Stimulated activated CD4-positive, alpha-beta T cell treated with anti-CD3 and anti-CD28 coated beads, TNF-alpha, amount 100 ng/mL, for 48 hours (primary cell): ENCODE measurements at regions not wholly inside any gene's neighbourhood (a gene's known extent, or its start where the extent isn't known, plus 50 kb on each side); places are given as distances from the start of the nearest gene placed in this dataset.
"Not testable (repeated sequence)": the region's sequence is repeated elsewhere in the genome, so short reads cannot be mapped to it uniquely, and the experiment has no call there.

ENCODE experiments used
- DNase-seq, 3 donors: peaks; one replicate each; pipeline ENCODE4 v3.0.0-alpha.2; 2020; ENCODE audit warnings: low read depth in 3 of 3

- no peak for DNase-seq
Measured at GRCh38 chr1:194040496-194040895, 854.1 kb upstream of the B3GALT2 start.

DNA sequence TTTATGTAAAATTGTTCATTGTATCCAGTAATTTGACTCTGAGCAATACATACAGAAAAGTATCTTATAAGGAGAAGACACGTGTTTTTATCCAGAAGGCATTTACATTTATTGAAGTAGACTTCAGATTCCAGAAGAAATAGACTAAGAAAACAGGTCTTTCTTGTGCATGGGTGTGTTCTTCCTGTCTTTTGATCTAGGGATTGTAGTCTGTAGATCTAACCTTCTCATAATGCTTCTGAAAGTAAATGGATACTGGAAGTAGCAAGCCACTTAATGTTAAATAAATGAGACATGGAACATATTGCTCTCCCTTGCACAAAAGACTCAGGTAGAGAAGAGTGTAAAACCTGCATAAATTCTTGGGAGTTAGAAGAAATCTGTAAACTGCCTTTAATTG is 853.2 kb upstream of the B3GALT2 start:
- DNase-seq = no peak

- no peak for DNase-seq
Measured at GRCh38 chr1:194033646-194034045, 847.2 kb upstream of the B3GALT2 start.

DNA sequence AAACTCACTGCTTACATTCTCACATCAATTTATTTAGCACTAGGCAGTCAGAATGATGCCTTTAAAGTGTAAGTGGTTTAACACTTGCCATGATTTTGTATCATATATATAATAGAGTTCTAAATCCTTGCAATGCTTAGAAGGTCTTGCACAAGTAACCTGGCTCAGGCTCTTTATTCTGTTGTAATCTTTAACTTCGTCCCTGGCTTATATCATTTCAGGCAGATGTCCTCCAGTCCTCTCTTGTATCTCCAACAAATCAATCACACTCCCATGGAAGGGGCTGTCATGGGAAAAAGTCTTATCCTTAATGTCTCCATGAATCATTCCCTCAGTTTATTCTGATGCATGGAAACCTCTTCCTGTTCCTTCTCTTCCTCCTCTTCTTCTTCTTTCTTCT is 841.6 kb upstream of the B3GALT2 start:
- DNase-seq = no peak

GRCh38 chr1:194026422-194026821 is 840.0 kb upstream of the B3GALT2 start:
- DNase-seq = no peak

DNA sequence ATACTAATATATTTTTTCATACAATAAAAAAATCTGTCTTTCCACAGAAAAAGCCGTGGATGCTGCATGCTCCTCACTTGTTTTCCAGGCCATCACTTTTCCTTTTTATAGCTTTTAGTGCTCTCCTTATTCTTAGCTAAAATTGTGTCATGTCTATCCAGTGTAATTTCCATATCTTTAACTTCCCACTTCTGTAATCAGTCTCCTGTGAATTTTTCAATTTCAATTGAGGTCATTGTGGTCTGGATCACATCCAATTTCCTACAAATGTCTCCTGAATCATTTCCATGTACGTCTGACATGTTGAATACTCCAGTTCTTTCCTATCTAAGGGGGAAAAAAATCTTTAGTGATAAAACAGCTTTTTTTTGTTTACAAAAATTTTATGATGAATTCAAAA is 838.2 kb upstream of the B3GALT2 start:
- no peak for DNase-seq

DNA sequence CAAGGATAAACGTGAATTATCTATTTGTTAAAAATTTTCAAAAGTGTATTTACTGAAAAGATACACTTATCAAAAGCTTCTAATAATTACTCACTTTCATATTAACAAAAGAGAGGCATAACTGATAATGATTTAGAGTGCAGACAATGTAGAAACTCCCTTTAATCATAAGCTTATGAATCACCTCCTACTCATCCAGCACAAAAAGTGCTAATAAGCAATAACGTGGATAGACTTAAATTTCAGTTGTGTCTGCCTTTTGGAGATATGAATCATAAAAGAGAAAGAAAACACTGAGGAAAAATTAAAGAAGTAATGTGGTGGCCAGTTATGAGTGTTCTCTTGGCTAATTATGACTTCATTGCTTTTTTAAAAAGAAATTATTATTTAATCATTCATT is 827.6 kb upstream of the B3GALT2 start:
- DNase-seq = no peak

GRCh38 chr1:194013561-194013960 is 827.1 kb upstream of the B3GALT2 start:
- no peak for DNase-seq

DNA sequence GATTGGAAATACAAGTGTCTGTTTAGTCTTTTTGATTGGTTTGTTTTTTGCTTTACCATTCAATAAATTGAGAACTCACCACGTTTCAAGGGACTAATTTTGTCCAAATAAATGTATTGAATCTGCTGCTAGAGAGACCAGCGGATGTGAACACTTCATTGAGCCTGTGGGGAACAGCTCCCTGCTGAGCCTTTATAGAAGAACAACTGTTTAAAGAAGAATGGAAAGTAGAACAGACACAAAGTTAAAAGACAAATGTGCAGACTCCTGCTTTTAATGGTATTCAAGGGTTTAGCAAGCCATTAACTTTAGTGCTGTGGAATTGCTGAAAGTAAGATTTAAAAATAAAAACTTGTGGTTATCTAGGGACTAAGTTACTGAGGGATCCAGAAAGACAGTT is 817.7 kb upstream of the B3GALT2 start:
- DNase-seq = no peak

- DNase-seq = not testable (repeated sequence)
Measured at GRCh38 chr1:194001726-194002350, 815.4 kb upstream of the B3GALT2 start.

GRCh38 chr1:193988885-193989284 is 802.5 kb upstream of the B3GALT2 start:
- no peak for DNase-seq

DNA sequence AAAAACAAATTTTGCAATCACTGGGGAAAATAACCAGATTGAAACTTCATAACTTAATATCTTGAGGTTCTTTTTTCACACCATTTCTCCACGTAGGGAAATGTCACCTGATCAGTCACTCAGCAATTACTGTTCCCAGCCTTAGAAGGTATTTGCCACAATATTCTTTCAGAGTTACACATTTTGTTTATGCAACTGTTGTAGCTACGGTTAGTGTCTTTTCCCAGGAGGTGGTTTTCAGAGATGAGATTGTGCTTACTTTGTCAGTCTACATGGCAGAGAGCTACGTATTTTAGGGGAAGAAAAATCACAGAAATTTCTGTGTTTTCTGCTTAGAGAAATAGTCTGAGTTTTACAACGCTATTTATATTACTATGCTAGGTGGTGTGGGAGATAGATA is 792.8 kb upstream of the B3GALT2 start:
- no peak for DNase-seq

- no peak for DNase-seq
Measured at GRCh38 chr1:193974286-193974798, 787.9 kb upstream of the B3GALT2 start.

DNA sequence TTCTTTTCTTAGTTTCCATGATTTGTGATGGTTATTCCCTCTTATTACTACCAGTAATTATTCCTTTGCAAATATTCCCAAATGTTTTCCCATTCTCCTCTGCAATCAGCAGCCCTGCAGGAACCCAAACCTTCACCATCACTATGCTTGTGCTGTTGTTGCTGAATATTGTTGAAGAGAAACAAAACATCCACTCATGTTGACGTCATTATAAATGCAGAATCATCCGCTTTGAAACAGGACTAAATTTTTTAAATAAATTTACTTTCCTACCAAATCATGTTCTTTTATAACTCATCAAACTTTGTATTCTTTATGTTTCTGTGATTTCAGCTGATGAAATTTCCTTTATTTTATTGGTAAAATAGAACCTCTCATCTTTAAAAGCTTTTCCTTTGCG is 787.0 kb upstream of the B3GALT2 start:
- DNase-seq = no peak

GRCh38 chr1:193971595-193971994 is 785.2 kb upstream of the B3GALT2 start:
- no peak for DNase-seq

- DNase-seq = no peak
Measured at GRCh38 chr1:193960499-193960898, 774.1 kb upstream of the B3GALT2 start.

DNA sequence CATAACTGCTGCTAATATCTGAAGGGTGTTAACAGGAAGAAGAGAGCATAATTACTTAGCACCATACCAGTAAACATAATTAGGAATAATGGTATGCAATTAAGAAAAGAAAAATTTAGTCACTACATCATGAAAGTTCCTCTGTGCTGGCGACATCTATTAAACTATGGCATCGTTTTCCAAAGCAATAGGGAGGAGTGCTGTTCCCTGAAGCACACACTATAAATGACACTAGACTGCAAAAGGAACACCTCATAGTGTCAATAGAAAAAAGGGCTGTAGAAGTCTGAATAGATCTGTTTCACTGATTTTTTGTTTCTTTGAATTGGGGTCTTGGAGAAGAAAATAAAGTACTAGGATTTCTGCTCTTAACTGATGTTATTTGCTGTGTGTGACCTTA is 773.6 kb upstream of the B3GALT2 start:
- no peak for DNase-seq

- DNase-seq = no peak
Measured at GRCh38 chr1:193957556-193958095, 771.2 kb upstream of the B3GALT2 start.

GRCh38 chr1:193952778-193953374 is 766.5 kb upstream of the B3GALT2 start:
- DNase-seq = no peak

GRCh38 chr1:193951984-193952383 is 765.6 kb upstream of the B3GALT2 start:
- no peak for DNase-seq

DNA sequence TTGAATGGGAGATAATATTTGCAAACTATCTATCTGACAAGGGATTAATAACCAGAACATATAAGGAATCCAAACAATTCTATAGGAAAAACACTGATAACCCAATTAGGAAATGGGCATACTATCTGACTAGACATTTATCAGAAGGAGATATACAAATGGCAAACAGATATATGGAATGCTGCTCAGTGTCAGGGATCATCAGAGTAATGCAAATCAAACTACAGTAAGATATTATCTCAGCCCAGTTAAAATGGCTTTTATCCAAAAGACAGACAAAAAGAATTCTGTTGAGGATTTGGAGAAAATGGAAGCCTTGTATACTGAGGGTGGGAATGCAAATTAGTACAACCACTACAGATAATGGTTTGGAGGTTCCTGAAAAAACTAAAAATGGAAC is 758.0 kb upstream of the B3GALT2 start:
- DNase-seq = no peak

DNA sequence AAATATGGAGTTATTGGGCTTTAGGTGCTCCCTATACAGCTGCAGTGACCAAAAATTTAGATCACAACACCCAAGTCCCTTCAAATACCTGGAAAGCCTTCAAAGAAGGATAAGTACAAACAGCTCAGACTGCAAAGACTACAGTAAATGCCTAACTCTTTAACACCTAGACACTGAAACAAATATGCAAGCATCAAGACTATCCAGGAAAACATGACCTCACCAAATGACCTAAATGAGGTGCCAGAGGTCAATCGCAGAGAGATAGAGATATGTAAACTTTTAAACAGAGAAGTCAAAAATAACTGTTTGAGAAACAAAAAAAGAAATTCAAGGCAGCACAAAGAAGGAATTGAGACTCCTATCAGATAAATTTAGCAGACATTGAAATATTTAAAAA is 753.8 kb upstream of the B3GALT2 start:
- DNase-seq = no peak

- DNase-seq = no peak
Measured at GRCh38 chr1:193939585-193939984, 753.2 kb upstream of the B3GALT2 start.

DNA sequence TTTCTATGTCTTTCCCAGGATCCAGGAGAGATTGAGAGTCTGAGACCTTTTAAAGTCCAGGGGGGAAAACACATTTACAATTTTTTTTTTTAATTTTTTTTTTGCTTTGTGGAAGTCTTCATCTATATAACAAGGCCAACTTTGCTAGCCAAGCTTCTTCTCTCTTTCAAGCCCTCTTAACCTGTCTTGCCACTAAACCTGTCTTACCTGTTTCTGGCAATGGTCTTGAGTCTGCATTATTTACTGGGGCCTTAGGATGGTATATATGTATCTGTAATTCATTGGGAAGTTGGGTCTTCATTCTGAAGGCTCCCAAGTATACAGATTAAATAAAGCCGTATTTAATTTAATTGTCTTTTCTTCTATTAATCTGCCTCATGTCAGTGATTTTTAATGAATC is 750.9 kb upstream of the B3GALT2 start:
- no peak for DNase-seq
